ENCODE measurements at regions not wholly inside any gene's neighbourhood (a gene's known extent, or its start where the extent isn't known, plus 50 kb on each side); places are given as distances from the start of the nearest gene placed in this dataset.

DNA sequence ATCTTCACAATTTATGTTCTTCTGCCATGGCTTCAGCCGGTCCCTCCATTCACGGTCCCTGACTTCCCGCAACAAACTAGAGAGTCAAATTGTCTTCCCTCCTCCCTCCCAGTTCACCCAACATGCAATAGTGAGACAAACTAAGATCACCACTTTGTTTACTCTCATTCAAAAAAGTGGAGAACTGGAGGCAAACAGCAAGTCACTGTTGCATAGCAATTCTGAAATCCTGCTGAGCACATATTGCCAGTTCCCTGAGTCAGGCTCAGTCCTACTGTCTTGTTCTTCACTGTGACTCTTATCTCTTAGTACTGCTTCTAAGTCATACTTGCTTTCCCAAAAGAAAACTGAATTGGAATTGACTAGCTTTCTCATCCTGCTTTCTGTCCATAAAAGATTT, 287.2 kb upstream of the SASH1 start (continued):
- TF ChIP-seq, protein P1, sequence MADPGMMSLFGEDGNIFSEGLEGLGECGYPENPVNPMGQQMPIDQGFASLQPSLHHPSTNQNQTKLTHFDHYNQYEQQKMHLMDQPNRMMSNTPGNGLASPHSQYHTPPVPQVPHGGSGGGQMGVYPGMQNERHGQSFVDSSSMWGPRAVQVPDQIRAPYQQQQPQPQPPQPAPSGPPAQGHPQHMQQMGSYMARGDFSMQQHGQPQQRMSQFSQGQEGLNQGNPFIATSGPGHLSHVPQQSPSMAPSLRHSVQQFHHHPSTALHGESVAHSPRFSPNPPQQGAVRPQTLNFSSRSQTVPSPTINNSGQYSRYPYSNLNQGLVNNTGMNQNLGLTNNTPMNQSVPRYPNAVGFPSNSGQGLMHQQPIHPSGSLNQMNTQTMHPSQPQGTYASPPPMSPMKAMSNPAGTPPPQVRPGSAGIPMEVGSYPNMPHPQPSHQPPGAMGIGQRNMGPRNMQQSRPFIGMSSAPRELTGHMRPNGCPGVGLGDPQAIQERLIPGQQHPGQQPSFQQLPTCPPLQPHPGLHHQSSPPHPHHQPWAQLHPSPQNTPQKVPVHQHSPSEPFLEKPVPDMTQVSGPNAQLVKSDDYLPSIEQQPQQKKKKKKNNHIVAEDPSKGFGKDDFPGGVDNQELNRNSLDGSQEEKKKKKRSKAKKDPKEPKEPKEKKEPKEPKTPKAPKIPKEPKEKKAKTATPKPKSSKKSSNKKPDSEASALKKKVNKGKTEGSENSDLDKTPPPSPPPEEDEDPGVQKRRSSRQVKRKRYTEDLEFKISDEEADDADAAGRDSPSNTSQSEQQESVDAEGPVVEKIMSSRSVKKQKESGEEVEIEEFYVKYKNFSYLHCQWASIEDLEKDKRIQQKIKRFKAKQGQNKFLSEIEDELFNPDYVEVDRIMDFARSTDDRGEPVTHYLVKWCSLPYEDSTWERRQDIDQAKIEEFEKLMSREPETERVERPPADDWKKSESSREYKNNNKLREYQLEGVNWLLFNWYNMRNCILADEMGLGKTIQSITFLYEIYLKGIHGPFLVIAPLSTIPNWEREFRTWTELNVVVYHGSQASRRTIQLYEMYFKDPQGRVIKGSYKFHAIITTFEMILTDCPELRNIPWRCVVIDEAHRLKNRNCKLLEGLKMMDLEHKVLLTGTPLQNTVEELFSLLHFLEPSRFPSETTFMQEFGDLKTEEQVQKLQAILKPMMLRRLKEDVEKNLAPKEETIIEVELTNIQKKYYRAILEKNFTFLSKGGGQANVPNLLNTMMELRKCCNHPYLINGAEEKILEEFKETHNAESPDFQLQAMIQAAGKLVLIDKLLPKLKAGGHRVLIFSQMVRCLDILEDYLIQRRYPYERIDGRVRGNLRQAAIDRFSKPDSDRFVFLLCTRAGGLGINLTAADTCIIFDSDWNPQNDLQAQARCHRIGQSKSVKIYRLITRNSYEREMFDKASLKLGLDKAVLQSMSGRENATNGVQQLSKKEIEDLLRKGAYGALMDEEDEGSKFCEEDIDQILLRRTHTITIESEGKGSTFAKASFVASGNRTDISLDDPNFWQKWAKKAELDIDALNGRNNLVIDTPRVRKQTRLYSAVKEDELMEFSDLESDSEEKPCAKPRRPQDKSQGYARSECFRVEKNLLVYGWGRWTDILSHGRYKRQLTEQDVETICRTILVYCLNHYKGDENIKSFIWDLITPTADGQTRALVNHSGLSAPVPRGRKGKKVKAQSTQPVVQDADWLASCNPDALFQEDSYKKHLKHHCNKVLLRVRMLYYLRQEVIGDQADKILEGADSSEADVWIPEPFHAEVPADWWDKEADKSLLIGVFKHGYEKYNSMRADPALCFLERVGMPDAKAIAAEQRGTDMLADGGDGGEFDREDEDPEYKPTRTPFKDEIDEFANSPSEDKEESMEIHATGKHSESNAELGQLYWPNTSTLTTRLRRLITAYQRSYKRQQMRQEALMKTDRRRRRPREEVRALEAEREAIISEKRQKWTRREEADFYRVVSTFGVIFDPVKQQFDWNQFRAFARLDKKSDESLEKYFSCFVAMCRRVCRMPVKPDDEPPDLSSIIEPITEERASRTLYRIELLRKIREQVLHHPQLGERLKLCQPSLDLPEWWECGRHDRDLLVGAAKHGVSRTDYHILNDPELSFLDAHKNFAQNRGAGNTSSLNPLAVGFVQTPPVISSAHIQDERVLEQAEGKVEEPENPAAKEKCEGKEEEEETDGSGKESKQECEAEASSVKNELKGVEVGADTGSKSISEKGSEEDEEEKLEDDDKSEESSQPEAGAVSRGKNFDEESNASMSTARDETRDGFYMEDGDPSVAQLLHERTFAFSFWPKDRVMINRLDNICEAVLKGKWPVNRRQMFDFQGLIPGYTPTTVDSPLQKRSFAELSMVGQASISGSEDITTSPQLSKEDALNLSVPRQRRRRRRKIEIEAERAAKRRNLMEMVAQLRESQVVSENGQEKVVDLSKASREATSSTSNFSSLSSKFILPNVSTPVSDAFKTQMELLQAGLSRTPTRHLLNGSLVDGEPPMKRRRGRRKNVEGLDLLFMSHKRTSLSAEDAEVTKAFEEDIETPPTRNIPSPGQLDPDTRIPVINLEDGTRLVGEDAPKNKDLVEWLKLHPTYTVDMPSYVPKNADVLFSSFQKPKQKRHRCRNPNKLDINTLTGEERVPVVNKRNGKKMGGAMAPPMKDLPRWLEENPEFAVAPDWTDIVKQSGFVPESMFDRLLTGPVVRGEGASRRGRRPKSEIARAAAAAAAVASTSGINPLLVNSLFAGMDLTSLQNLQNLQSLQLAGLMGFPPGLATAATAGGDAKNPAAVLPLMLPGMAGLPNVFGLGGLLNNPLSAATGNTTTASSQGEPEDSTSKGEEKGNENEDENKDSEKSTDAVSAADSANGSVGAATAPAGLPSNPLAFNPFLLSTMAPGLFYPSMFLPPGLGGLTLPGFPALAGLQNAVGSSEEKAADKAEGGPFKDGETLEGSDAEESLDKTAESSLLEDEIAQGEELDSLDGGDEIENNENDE (IDR thresholded peaks at IDR 0.05; ENCODE audit: insufficient replicate concordance, low read length), result no peak
- TF ChIP-seq NRF1 (IDR thresholded peaks at IDR 0.05; ENCODE audit: low read depth, low read length) (no peak), SAP30 (IDR thresholded peaks at IDR 0.05; ENCODE audit: insufficient read depth, insufficient replicate concordance, low read length) (no peak), BCL11A (IDR thresholded peaks at IDR 0.05; ENCODE audit: low read depth in 2 of 2, low read length in 2 of 2) (no peak), BACH1 (IDR thresholded peaks at IDR 0.05; ENCODE audit: low read length) (no peak), KDM4A (IDR thresholded peaks at IDR 0.05; ENCODE audit: low read depth, low read length, severe bottlenecking) (no peak), TAF7 (optimal IDR thresholded peaks at IDR 0.05; ENCODE audit: borderline replicate concordance, low read depth, low read length) (no peak)
- TF ChIP-seq, protein P2, sequence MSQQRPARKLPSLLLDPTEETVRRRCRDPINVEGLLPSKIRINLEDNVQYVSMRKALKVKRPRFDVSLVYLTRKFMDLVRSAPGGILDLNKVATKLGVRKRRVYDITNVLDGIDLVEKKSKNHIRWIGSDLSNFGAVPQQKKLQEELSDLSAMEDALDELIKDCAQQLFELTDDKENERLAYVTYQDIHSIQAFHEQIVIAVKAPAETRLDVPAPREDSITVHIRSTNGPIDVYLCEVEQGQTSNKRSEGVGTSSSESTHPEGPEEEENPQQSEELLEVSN (IDR thresholded peaks at IDR 0.05), result no peak
- TF ChIP-seq, protein P3, sequence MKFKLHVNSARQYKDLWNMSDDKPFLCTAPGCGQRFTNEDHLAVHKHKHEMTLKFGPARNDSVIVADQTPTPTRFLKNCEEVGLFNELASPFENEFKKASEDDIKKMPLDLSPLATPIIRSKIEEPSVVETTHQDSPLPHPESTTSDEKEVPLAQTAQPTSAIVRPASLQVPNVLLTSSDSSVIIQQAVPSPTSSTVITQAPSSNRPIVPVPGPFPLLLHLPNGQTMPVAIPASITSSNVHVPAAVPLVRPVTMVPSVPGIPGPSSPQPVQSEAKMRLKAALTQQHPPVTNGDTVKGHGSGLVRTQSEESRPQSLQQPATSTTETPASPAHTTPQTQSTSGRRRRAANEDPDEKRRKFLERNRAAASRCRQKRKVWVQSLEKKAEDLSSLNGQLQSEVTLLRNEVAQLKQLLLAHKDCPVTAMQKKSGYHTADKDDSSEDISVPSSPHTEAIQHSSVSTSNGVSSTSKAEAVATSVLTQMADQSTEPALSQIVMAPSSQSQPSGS (IDR thresholded peaks at IDR 0.05; ENCODE audit: low read length), result no peak

Measured in H1 (cell line).